ENCODE measurements at regions not wholly inside any gene's neighbourhood (a gene's known extent, or its start where the extent isn't known, plus 50 kb on each side); places are given as distances from the start of the nearest gene placed in this dataset.

GRCh38 chrX:39896951-39897740, 200.6 kb downstream of the BCOR start:
- no peak for DNase-seq (ENCODE audit: low spot score)

- no peak for DNase-seq (ENCODE audit: low spot score)
Measured at GRCh38 chrX:39897741-39898097, 200.0 kb downstream of the BCOR start.

GRCh38 chrX:39898147-39898546, 199.6 kb downstream of the BCOR start:
- DNase-seq (ENCODE audit: low spot score): no peak

- DNase-seq (ENCODE audit: low spot score): no peak
Measured at GRCh38 chrX:39899059-39899458, 198.7 kb downstream of the BCOR start.

GRCh38 chrX:39899856-39900776, 197.6 kb downstream of the BCOR start:
- DNase-seq (ENCODE audit: low spot score): no peak

- no peak for DNase-seq (ENCODE audit: low spot score)
Measured at GRCh38 chrX:39900777-39901170, 197.0 kb downstream of the BCOR start.

- no peak for DNase-seq (ENCODE audit: low spot score)
Measured at GRCh38 chrX:39903343-39903742, 194.4 kb downstream of the BCOR start.

GRCh38 chrX:39903937-39904336, 193.8 kb downstream of the BCOR start:
- DNase-seq (ENCODE audit: low spot score): no peak

- no peak for DNase-seq (ENCODE audit: low spot score)
Measured at GRCh38 chrX:39904816-39905537, 192.8 kb downstream of the BCOR start.

GRCh38 chrX:39905538-39905891, 192.2 kb downstream of the BCOR start:
- no peak for DNase-seq (ENCODE audit: low spot score)

- no peak for DNase-seq (ENCODE audit: low spot score)
Measured at GRCh38 chrX:39905946-39906345, 191.8 kb downstream of the BCOR start.

- no peak for DNase-seq (ENCODE audit: low spot score)
Measured at GRCh38 chrX:39907964-39908661, 189.6 kb downstream of the BCOR start.

- DNase-seq (ENCODE audit: low spot score): no peak
Measured at GRCh38 chrX:39909996-39910395, 187.8 kb downstream of the BCOR start.

- DNase-seq (ENCODE audit: low spot score): no peak
Measured at GRCh38 chrX:39910651-39911050, 187.1 kb downstream of the BCOR start.

GRCh38 chrX:39911278-39911897, 186.4 kb downstream of the BCOR start:
- no peak for DNase-seq (ENCODE audit: low spot score)

GRCh38 chrX:39912126-39912525, 185.6 kb downstream of the BCOR start:
- no peak for DNase-seq (ENCODE audit: low spot score)

GRCh38 chrX:39915081-39915480, 182.7 kb downstream of the BCOR start:
- no peak for DNase-seq (ENCODE audit: low spot score)

GRCh38 chrX:39915596-39915995, 182.2 kb downstream of the BCOR start:
- no peak for DNase-seq (ENCODE audit: low spot score)

- no peak for DNase-seq (ENCODE audit: low spot score)
Measured at GRCh38 chrX:39921838-39922237, 175.9 kb downstream of the BCOR start.

- DNase-seq (ENCODE audit: low spot score): no peak
Measured at GRCh38 chrX:39922488-39922887, 175.3 kb downstream of the BCOR start.

- DNase-seq (ENCODE audit: low spot score): no peak
Measured at GRCh38 chrX:39922926-39923325, 174.8 kb downstream of the BCOR start.

- DNase-seq (ENCODE audit: low spot score): no peak
Measured at GRCh38 chrX:39927380-39927779, 170.4 kb downstream of the BCOR start.
